Upper lobe of left lung (tissue), 6 donors: ENCODE measurements at regions not wholly inside any gene's neighbourhood (a gene's known extent, or its start where the extent isn't known, plus 50 kb on each side); places are given as distances from the start of the nearest gene placed in this dataset.

Experiments used
- ATAC-seq, 2 donors: fragments of 200-7000 bp; cut with Tn5 transposase; one replicate each; pipeline ENCODE4 v1.9.1; 2022; ENCODE audit warnings: mild to moderate bottlenecking in 2 of 2, moderate library complexity in 2 of 2; ENCODE audit not compliant: low FRiP score in 2 of 2
- DNase-seq, 2 donors: peaks; one replicate each; pipeline ENCODE4 v3.0.0-alpha.2; 2019 to 2020
- H3K27ac ChIP-seq, 4 donors: fragments of 200-600 bp; sonication (generic); one replicate each; pipeline ENCODE4 v1.5.1; 2016 to 2019
- H3K27me3 ChIP-seq, 4 donors: fragments of 200-600 bp; sonication (generic); one replicate each; pipeline ENCODE4 v1.5.1; 2017 to 2019
- H3K36me3 ChIP-seq, 4 donors: fragments of 200-600 bp; sonication (generic); one replicate each; pipeline ENCODE4 v1.5.1; 2016 to 2019
- H3K4me1 ChIP-seq, 4 donors: fragments of 200-600 bp; sonication (generic); one replicate each; pipeline ENCODE4 v1.5.1; 2018 to 2019
- H3K4me3 ChIP-seq, 4 donors: fragments of 200-600 bp; sonication (generic); one replicate each; pipeline ENCODE4 v1.5.1; 2017 to 2019; ENCODE audit warnings: mild to moderate bottlenecking in 2 of 4, moderate library complexity in 1 of 4
- H3K9me3 ChIP-seq, 4 donors: fragments of 200-600 bp; sonication (generic); one replicate each; pipeline ENCODE4 v1.5.1; 2018 to 2019
- EP300 ChIP-seq, 4 donors: sonication (generic); formaldehyde crosslinking; IDR thresholded peaks; one replicate each; pipeline ENCODE4 v1.5.1; 2017; ENCODE audit warnings: antibody characterized with exemption in 4 of 4, control low read depth in 2 of 4
- POLR2A ChIP-seq, 4 donors: fragments of 450-650 bp; IDR thresholded peaks; one replicate each; pipeline ENCODE4 v1.5.1; 2016 to 2017; ENCODE audit warnings: antibody characterized with exemption in 4 of 4, mild to moderate bottlenecking in 2 of 4
- POLR2AphosphoS5 ChIP-seq, 2 donors: sonication (generic); formaldehyde crosslinking; IDR thresholded peaks; one replicate each; pipeline ENCODE4 v1.5.1; 2017; ENCODE audit warnings: antibody characterized with exemption in 2 of 2
- WGBS, 2 donors: methylation state at CpG; one replicate each; pipeline ENCODE4 v1.1.5; 2017 to 2018; 5-methylcytosine and 5-hydroxymethylcytosine counted together
- TF ChIP-seq, protein P1 (sequence below), 6 experiments: fragments of 450-650 bp in 4 of 6; fragments of 200-600 bp in 2 of 6; sonication (generic) in 2 of 6; IDR thresholded peaks; one replicate each; pipeline ENCODE4 v1.5.1; 2016 to 2019; ENCODE audit warnings: antibody characterized with exemption in 6 of 6
- donor health status: DM: no; HTN: no; CAD: no; lungs with moderate emphysema.
- donor health status: DM: no; HTN: yes; CAD: no; lungs with severe emphysema.

DNA sequence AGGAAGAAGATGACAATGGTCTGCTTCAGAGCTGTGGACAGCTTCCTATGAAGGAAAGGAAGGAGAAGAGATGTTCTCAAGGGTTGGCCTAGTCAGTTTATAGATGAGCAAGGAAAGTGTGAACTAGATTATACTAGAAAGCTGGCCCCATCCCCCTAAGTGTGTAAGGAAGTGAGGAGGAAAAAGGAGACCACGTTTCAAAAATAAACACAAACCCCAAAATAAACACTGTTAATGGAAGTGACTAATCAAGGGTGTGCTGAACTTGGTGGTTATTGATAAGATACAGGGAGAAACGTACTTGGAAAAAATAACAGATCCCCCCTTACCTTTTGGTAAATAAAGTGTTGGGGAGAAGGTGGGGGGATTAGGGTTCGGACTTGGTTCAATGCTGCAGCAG is 267.1 kb downstream of the SOX9 start:
- 38 to 50% methylated on average over 3 of the region's 3 CpGs for WGBS, 2 donors
- TF ChIP-seq POLR2AphosphoS5 (IDR thresholded peaks at IDR 0.05): no peak
- H3K9me3 ChIP-seq: no peaks in the 10 kb centered on the region
- no peak overlapping the region for H3K27ac ChIP-seq
- ATAC-seq (no peak), DNase-seq (no peak)
- H3K4me1 ChIP-seq: peaks cover 0 to 5% (median 4%) of the 10 kb centered on the region in 4 donors
- H3K27me3 ChIP-seq: no peaks in the 10 kb centered on the region
- H3K36me3 ChIP-seq: no peaks in the 10 kb centered on the region
- no peak overlapping the region for H3K4me3 ChIP-seq

DNA sequence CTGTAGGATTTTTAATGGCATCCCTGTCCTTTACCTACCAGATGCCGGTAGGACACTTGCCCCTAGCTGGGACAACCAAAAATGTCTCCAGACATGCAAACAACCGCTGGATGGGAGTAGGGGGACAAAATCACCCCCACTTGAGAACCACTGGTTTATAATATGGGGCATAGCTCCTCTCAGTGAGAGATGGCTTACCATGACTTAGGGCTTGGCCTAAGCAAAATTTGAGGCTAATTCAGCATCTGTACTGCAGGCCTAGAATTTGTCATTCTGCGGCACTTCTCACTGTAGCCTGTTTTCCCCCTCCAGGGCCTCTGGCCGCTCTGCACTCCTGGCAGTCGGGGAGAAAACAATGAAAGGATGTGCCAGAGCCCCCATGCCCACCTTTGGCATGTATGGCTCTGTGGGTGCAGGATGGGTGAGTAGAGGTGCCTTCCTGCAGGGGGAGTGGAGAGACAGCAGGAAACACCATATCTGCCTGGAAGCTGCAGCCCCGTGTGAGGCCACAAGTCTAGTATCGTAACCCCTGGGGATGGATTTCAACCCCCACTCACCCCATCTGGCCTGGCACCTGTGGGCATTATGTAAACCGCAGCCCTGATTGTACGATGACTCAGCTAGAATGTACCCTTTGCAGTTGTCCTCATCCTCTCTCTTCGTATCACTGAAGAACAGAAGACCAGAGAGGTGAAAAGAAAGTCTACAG is 268.1 kb downstream of the SOX9 start:
- ATAC-seq: no peak
- DNase-seq: no peak
- Histone ChIP-seq H3K4me3 (no peak overlapping the region), H3K4me1 (no peaks in the 10 kb centered on the region), H3K27me3 (no peaks in the 10 kb centered on the region), H3K9me3 (no peaks in the 10 kb centered on the region), H3K36me3 (no peaks in the 10 kb centered on the region), H3K27ac (no peak overlapping the region)
- WGBS, 2 donors: 74 to 80% methylated on average over 8 to 10 of the region's 10 CpGs
- TF ChIP-seq POLR2AphosphoS5 (IDR thresholded peaks at IDR 0.05) (no peak), EP300 (IDR thresholded peaks at IDR 0.05) (no peak)

DNA sequence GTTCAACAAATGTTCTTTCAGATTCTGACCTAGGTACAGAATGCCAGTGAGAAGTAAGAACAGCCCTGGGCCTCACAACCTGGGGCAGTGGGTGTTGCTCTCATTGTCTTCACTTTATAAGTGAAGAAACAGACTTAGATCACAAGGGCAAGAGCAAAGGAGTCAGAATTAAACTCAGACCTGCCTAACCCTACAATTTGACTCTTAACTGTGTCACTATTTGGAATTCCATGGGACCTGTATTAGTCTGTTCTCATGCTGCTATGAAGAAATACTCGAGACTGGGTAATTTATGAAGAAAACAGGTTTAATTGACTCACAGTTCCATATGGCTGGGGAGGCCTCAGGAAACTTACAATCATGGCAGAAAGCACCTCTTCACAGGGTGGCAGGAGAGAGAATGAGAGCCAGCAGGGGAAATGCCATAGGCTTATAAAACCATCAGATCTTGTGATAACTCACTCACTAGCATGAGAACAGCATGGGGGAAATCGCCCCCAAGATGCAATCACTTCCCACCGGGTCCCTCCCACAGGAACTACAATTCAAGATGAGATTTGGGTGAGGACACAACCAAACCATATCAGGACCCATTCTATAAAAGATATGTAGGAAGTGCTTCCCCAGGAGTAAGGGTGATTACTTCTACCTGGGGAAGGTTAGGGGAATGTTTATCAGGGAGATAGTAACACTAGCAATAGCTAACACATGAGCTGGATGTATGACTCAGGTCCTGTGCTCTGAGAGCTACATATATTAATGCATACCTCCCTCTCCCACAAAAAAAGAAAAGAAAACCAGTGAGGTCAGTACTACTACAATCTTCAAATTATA is 270.1 kb downstream of the SOX9 start:
- Histone ChIP-seq H3K9me3 (no peaks in the 10 kb centered on the region), H3K27ac (no peak overlapping the region), H3K4me3 (no peak overlapping the region), H3K4me1 (peaks cover 0 to 8% (median 0%) of the 10 kb centered on the region in 4 donors), H3K36me3 (no peaks in the 10 kb centered on the region), H3K27me3 (no peaks in the 10 kb centered on the region)
- DNase-seq (no peak), ATAC-seq (no peak)
- WGBS, 2 donors: 85 to 87% methylated on average over 2 to 3 of the region's 3 CpGs
- TF ChIP-seq, protein P1, sequence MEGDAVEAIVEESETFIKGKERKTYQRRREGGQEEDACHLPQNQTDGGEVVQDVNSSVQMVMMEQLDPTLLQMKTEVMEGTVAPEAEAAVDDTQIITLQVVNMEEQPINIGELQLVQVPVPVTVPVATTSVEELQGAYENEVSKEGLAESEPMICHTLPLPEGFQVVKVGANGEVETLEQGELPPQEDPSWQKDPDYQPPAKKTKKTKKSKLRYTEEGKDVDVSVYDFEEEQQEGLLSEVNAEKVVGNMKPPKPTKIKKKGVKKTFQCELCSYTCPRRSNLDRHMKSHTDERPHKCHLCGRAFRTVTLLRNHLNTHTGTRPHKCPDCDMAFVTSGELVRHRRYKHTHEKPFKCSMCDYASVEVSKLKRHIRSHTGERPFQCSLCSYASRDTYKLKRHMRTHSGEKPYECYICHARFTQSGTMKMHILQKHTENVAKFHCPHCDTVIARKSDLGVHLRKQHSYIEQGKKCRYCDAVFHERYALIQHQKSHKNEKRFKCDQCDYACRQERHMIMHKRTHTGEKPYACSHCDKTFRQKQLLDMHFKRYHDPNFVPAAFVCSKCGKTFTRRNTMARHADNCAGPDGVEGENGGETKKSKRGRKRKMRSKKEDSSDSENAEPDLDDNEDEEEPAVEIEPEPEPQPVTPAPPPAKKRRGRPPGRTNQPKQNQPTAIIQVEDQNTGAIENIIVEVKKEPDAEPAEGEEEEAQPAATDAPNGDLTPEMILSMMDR (IDR thresholded peaks at IDR 0.05): no peak
- no peak for TF ChIP-seq POLR2A (IDR thresholded peaks at IDR 0.05)
- no peak for TF ChIP-seq POLR2AphosphoS5 (IDR thresholded peaks at IDR 0.05)
- TF ChIP-seq EP300 (IDR thresholded peaks at IDR 0.05): no peak

DNA sequence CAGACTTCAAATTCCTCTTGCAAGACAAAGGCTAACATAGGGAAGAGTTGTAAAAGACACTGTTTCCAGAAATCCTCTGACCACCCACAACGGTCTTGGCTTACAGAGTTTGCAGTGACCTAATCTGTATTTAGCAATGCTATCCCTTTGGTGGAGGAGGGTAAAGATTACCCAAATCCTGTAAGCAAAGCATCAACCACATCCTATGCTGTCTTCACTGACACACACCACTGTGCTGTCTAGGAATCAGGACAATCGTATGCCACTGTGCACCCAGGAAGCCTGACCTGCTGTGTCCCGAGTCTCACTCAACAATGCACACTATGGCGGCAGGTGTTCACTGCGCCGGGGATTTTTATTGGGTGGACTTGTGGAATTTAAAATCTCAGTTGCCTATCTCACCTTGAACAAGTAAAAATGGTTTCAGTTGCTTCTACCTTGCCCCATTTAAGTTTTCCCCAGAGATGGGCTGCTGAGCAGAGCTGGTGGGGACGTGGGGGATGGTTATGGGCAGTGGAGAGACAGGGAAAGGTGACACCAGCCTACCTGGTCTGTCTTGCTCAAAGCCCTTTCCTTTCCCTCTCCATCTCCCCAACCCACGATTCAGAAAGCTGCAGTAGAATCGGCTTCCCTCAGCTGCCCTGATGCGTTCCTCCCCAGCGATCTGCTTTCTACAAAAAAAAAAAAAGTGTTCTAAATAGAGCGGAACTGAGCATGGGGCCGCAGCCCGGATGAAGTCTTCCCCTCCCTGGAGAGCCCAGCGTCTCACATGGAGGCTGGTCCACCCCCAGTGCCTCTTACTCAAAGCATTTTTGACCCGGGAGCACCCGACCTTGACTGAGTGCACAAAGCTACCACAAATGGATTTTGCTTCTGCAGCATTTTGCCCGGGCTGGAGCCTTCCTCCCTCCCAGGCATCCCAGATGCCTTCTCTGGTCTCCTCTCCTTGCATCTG is 271.5 kb downstream of the SOX9 start:
- no peak overlapping the region for H3K4me3 ChIP-seq
- ATAC-seq (peak in 1 of 2 donors; percentile 67), DNase-seq (no peak)
- 90 to 91% methylated on average over 15 to 18 of the region's 18 CpGs for WGBS, 2 donors
- no peaks in the 10 kb centered on the region for H3K36me3 ChIP-seq
- no peaks in the 10 kb centered on the region for H3K9me3 ChIP-seq
- H3K27me3 ChIP-seq: no peaks in the 10 kb centered on the region
- no peak for TF ChIP-seq EP300 (IDR thresholded peaks at IDR 0.05)
- TF ChIP-seq POLR2AphosphoS5 (IDR thresholded peaks at IDR 0.05): no peak
- TF ChIP-seq, protein P1 (IDR thresholded peaks at IDR 0.05): no peak
- no peak for TF ChIP-seq POLR2A (IDR thresholded peaks at IDR 0.05)
- peaks cover 0 to 8% (median 0%) of the 10 kb centered on the region in 4 donors for H3K4me1 ChIP-seq
- no peak overlapping the region for H3K27ac ChIP-seq

DNA sequence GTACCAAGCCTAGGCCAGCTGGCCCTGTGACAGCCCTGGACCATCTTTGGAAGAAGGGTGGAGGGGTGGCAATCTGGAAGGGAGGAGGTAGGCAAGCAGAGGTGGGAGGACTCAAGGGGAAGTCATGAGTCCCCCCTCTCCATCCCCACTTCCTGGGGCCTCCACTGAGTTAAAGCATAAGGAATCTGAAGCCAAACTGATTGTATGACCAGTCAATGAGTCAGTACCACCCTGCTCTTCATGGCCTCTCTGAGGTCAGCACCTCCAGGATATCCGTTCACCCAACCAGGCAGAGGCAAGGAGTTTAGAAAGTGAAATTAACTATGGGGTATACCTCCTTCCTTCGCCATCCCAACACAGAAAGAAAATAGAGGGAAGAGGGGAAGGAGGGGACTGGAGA is 272.7 kb downstream of the SOX9 start:
- Histone ChIP-seq H3K4me1 (peaks cover 0 to 8% (median 0%) of the 10 kb centered on the region in 4 donors), H3K36me3 (no peaks in the 10 kb centered on the region), H3K27ac (no peak overlapping the region), H3K27me3 (no peaks in the 10 kb centered on the region), H3K4me3 (no peak overlapping the region), H3K9me3 (no peaks in the 10 kb centered on the region)
- 59 to 73% methylated on average over 2 of the region's 2 CpGs for WGBS, 2 donors
- no peak for DNase-seq
- no peak for ATAC-seq
- TF ChIP-seq POLR2A (IDR thresholded peaks at IDR 0.05): no peak
- TF ChIP-seq, protein P1 (IDR thresholded peaks at IDR 0.05): no peak
- TF ChIP-seq POLR2AphosphoS5 (IDR thresholded peaks at IDR 0.05): no peak
- TF ChIP-seq EP300 (IDR thresholded peaks at IDR 0.05): no peak
